Hepatocyte (in vitro differentiated cells): ENCODE measurements at regions not wholly inside any gene's neighbourhood (a gene's known extent, or its start where the extent isn't known, plus 50 kb on each side); places are given as distances from the start of the nearest gene placed in this dataset.

Experiments used
- CTCF ChIP-seq: fragments of 200-600 bp; sonication (generic); IDR thresholded peaks from 2 replicates; pipeline ENCODE4 v1.5.1; 2016; ENCODE audit warnings: antibody characterized with exemption, mild to moderate bottlenecking; ENCODE audit not compliant: poor library complexity
- EZH2 ChIP-seq: fragments of 200-600 bp; sonication (generic); IDR thresholded peaks from 2 replicates; pipeline ENCODE4 v1.6.1; 2016; ENCODE audit warnings: antibody characterized with exemption, mild to moderate bottlenecking, borderline replicate concordance
- EZH2phosphoT487 ChIP-seq: fragments of 200-600 bp; sonication (generic); IDR thresholded peaks from one replicate; pipeline ENCODE4 v1.6.1; 2018; ENCODE audit warnings: antibody characterized with exemption, mild to moderate bottlenecking, low read depth, moderate library complexity; ENCODE audit not compliant: unreplicated experiment, severe bottlenecking

GRCh38 chr5:87945286-87945650 lies 323.4 kb downstream of the TMEM161B start:
- TF ChIP-seq CTCF (no peak), EZH2 (no peak), EZH2phosphoT487 (no peak)
